Right lobe of liver (tissue), 6 donors: ENCODE measurements at regions not wholly inside any gene's neighbourhood (a gene's known extent, or its start where the extent isn't known, plus 50 kb on each side); places are given as distances from the start of the nearest gene placed in this dataset.

Experiments used
- ATAC-seq, 4 donors: fragments of 200-7000 bp; cut with Tn5 transposase; one replicate each; pipeline ENCODE4 v1.9.1; 2020; ENCODE audit warnings: mild to moderate bottlenecking in 4 of 4, moderate library complexity in 4 of 4
- DNase-seq, 3 donors: peaks; one replicate each; pipeline ENCODE4 v3.0.0-alpha.2; 2020
- H3K27ac ChIP-seq, 3 donors: fragments of 200-600 bp; one replicate each; pipeline ENCODE4 v1.8.0; 2022
- H3K27me3 ChIP-seq, 2 donors: fragments of 200-600 bp; one replicate each; pipeline ENCODE4 v1.8.0; 2022
- H3K36me3 ChIP-seq, 4 donors: fragments of 200-600 bp; sonication (generic) in 1 of 4; one replicate each; pipeline versions ENCODE4 v1.5.1 to v1.8.0; 2017 to 2022; ENCODE audit warnings: control low read depth in 1 of 4
- H3K4me1 ChIP-seq, 4 donors: fragments of 200-600 bp; sonication (generic) in 1 of 4; one replicate each; pipeline versions ENCODE4 v1.5.1 to v1.8.0; 2017 to 2022; ENCODE audit warnings: control low read depth in 1 of 4
- H3K4me3 ChIP-seq, 3 donors: fragments of 200-600 bp; one replicate each; pipeline ENCODE4 v1.8.0; 2022
- H3K9me3 ChIP-seq, 4 donors: fragments of 200-600 bp; sonication (generic) in 1 of 4; one replicate each; pipeline versions ENCODE4 v1.5.1 to v1.8.0; 2017 to 2022; ENCODE audit warnings: control low read depth in 1 of 4
- POLR2A ChIP-seq: fragments of 450-650 bp; IDR thresholded peaks from one replicate; pipeline ENCODE4 v1.6.1; 2017; ENCODE audit warnings: antibody characterized with exemption, mild to moderate bottlenecking
- WGBS: methylation state at CpG from one replicate; pipeline ENCODE4 v1.1.6; 2018; ENCODE audit warnings: low coverage, low lambda C conversion rate; ENCODE audit not compliant: insufficient coverage; ENCODE audit errors: missing lambda C conversion rate; 5-methylcytosine and 5-hydroxymethylcytosine counted together
- intact Hi-C, 2 donors: fragments of 100-400 bp; cut with DNase I; formaldehyde crosslinking; loops; one replicate each; pipeline versions ENCODE4 v1.11.2 to v1.14.1; 2022
- TF ChIP-seq, protein P1 (sequence below), 4 donors: fragments of 200-600 bp in 3 of 4; fragments of 450-650 bp in 1 of 4; IDR thresholded peaks; one replicate each; pipeline versions ENCODE4 v1.5.1 to v1.8.0; 2016 to 2022; ENCODE audit warnings: antibody characterized with exemption in 4 of 4, mild to moderate bottlenecking in 2 of 4
- donor health status: DM: no; HTN: yes; CAD: no.
- donor health status: DM: no; HTN: no; CAD: no.
- donor health status: DM: no; HTN: no; CAD: no.
- donor health status: DM: no; HTN: yes; CAD: no.
- donor health status: DM: no; HTN: yes; CAD: no.

DNA sequence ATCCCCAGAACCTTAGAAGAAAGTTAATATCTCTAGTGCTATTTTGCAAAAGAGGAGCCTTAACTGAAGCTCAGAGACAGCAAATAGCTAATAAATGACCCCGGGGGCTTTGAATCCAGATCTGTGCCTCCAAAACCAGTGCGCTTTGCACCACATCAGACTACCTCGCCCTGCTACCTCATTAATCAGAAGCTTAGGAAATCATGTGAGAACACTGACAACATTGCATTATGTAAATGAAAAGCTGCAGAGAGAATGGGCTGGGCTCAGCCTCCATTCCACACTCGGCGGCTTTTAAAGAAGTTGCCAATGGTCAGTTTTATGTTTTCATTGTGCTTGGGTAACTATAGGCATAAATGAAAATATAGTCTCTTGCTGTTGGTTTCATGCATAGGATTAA lies 54.0 kb upstream of the STMND1 start:
- H3K9me3 ChIP-seq: no peaks in the 10 kb centered on the region
- TF ChIP-seq, protein P1, sequence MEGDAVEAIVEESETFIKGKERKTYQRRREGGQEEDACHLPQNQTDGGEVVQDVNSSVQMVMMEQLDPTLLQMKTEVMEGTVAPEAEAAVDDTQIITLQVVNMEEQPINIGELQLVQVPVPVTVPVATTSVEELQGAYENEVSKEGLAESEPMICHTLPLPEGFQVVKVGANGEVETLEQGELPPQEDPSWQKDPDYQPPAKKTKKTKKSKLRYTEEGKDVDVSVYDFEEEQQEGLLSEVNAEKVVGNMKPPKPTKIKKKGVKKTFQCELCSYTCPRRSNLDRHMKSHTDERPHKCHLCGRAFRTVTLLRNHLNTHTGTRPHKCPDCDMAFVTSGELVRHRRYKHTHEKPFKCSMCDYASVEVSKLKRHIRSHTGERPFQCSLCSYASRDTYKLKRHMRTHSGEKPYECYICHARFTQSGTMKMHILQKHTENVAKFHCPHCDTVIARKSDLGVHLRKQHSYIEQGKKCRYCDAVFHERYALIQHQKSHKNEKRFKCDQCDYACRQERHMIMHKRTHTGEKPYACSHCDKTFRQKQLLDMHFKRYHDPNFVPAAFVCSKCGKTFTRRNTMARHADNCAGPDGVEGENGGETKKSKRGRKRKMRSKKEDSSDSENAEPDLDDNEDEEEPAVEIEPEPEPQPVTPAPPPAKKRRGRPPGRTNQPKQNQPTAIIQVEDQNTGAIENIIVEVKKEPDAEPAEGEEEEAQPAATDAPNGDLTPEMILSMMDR (IDR thresholded peaks at IDR 0.05): no peak
- no peak for TF ChIP-seq POLR2A
- H3K36me3 ChIP-seq: no peaks in the 10 kb centered on the region
- 91% methylated on average over 3 of the region's 5 CpGs for WGBS
- no peak for DNase-seq
- no peak for ATAC-seq
- H3K27me3 ChIP-seq: no peaks in the 10 kb centered on the region
- no peak overlapping the region for H3K4me3 ChIP-seq
- no peak overlapping the region for H3K27ac ChIP-seq
- intact Hi-C loops: no loop called here
- peaks cover 0 to 2% (median 0%) of the 10 kb centered on the region in 4 donors for H3K4me1 ChIP-seq

DNA sequence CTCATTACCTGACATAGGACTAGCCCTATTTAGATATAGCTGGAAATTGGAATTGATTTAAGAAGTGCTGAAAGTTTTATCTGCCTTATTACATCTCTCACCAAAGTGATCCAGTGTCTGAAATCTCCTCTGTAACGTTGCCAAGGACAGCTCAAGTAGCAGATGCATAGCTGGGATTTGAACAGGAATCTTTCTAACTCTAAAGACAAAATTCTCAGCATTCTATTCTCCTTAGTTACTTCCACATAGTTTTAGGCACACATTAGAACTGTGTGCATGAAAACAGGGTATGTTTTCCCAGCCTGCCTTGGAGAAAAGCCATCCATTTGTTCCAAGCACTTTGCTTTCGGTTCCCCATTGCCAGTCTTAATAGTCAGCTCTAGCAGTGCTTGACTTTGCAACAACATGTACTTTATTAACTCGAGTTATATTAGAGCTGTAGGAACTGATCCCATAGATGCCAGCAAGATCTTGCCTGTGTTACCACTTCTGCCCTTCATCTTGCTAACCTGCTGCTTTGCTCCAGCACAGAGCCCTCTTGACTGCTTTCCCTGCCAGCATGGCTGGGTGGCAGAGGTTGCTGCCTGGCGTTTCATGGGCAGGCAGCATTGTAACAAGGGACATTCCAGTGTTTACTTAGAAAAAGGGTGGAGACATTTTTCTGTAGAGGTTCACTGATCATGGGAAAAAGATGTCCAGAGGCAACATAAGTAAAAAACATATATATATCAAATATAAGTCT lies 56.1 kb upstream of the STMND1 start:
- intact Hi-C loops: no loop called here
- peak; percentile 60 to 78 (median 73) for ATAC-seq
- Histone ChIP-seq H3K4me1 (peaks cover 0 to 4% (median 0%) of the 10 kb centered on the region in 4 donors), H3K27ac (no peak overlapping the region), H3K4me3 (no peak overlapping the region), H3K9me3 (no peaks in the 10 kb centered on the region), H3K27me3 (no peaks in the 10 kb centered on the region), H3K36me3 (no peaks in the 10 kb centered on the region)
- TF ChIP-seq, protein P1 (IDR thresholded peaks at IDR 0.05): no peak
- no peak for TF ChIP-seq POLR2A
- WGBS: 48% methylated on average over 4 of the region's 4 CpGs
- no peak for DNase-seq

DNA sequence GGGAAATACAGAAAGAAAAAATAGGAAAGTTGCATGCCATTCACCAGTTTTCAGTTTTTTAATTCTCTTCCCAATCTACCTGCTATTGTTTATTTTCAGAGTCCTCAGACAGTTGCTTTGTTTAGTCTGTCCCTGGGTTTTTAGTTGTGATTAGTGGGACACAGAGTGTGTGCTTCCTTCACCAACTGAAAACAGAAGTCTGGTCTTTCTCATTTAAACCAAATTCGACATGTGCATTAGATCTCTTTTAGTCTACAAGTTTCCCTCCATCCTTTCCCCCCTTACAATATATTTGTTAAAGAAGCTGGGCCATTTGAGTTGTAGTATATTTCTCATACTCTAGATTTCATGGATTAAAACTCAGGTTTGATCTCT lies 58.7 kb upstream of the STMND1 start:
- no peak for ATAC-seq
- intact Hi-C loops: no loop called here
- Histone ChIP-seq H3K27ac (no peak overlapping the region), H3K36me3 (no peaks in the 10 kb centered on the region), H3K9me3 (no peaks in the 10 kb centered on the region), H3K4me1 (peaks cover 0 to 4% (median 0%) of the 10 kb centered on the region in 4 donors), H3K4me3 (no peak overlapping the region), H3K27me3 (no peaks in the 10 kb centered on the region)
- no peak for DNase-seq
- TF ChIP-seq POLR2A: no peak
- TF ChIP-seq, protein P1 (IDR thresholded peaks at IDR 0.05): no peak
- WGBS: 57% methylated on average over 1 of the region's 1 CpG

DNA sequence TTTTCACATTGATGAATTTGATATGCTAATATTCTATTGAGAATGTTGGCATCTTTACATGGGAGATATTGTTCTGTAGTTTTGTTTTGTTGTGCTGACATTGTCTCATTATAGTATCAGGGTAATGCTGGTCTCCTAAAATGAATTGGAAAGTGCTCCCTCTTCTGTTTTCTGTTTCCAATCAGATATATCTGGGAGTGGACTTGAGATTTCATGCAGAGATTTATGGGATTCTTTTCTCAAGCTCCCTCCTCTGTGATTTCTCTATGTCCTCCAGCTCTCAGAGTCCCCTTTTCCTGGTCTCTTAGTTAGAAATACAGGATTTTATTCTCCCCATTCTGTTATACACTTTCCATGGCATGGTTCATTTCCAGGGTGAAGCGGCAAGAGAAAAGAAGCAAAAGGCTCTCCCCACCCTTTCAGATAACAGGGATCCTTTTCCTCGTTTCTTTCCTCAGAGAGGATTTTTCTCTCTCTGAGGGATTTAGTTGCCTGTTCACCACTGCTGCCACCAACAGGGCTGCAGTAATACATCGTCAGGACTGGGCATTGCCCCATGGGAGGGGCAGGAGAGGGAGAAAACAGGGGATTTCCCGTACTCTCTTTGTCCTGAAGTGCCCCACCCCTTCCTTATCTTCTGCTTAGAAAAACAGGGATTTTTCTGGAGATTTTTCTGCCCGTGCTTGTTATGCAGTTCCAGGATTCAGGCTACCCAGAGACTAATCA lies 59.3 kb upstream of the STMND1 start:
- TF ChIP-seq, protein P1 (IDR thresholded peaks at IDR 0.05): peak in 3 of 4 donors; percentile 33 to 53 (median 46)
- no peak for TF ChIP-seq POLR2A
- Histone ChIP-seq H3K27ac (no peak overlapping the region), H3K36me3 (no peaks in the 10 kb centered on the region), H3K4me1 (peaks cover 0 to 4% (median 0%) of the 10 kb centered on the region in 4 donors), H3K27me3 (no peaks in the 10 kb centered on the region), H3K9me3 (no peaks in the 10 kb centered on the region), H3K4me3 (no peak overlapping the region)
- ATAC-seq (peak; percentile 96 to 99 (median 98)), DNase-seq (peak; percentile 50 to 63 (median 58))
- WGBS: 10% methylated on average over 5 of the region's 5 CpGs
- intact Hi-C loops: no loop called here
